Left lung (tissue), 4 donors: ENCODE measurements at regions not wholly inside any gene's neighbourhood (a gene's known extent, or its start where the extent isn't known, plus 50 kb on each side); places are given as distances from the start of the nearest gene placed in this dataset.

Experiments
- ATAC-seq: fragments of 200-7000 bp; cut with Tn5 transposase; one replicate; pipeline ENCODE4 v1.9.1; 2020; ENCODE audit warnings: moderate library complexity
- DNase-seq, 4 donors: peaks; one replicate each; pipeline ENCODE4 v3.0.0-alpha.2; 2013 to 2020
- H3K27ac ChIP-seq, 2 donors: fragments of 200-600 bp; sonication (generic) in 1 of 2; one replicate each; pipeline versions ENCODE4 v1.5.0 to v1.8.0; 2020 to 2021
- H3K27me3 ChIP-seq, 2 donors: fragments of 200-600 bp; sonication (generic) in 1 of 2; one replicate each; pipeline versions ENCODE4 v1.5.0 to v1.8.0; 2020 to 2021
- H3K36me3 ChIP-seq, 2 donors: fragments of 200-600 bp; sonication (generic) in 1 of 2; one replicate each; pipeline versions ENCODE4 v1.5.0 to v1.8.0; 2020 to 2021
- H3K4me1 ChIP-seq, 2 donors: fragments of 200-600 bp; one replicate each; pipeline ENCODE4 v1.8.0; 2021
- H3K4me3 ChIP-seq, 2 donors: fragments of 200-600 bp; sonication (generic) in 1 of 2; one replicate each; pipeline versions ENCODE4 v1.5.0 to v1.8.0; 2020 to 2021; ENCODE audit warnings: mild to moderate bottlenecking in 1 of 2
- H3K9me3 ChIP-seq, 2 donors: fragments of 200-600 bp; sonication (generic) in 1 of 2; one replicate each; pipeline versions ENCODE4 v1.5.0 to v1.8.0; 2020 to 2021
- CTCF ChIP-seq, 2 donors: fragments of 200-600 bp; sonication (generic) in 1 of 2; IDR thresholded peaks; one replicate each; pipeline versions ENCODE4 v1.5.0 to v1.8.0; 2021; ENCODE audit warnings: antibody characterized with exemption in 2 of 2
- intact Hi-C, 2 donors: fragments of 100-400 bp; cut with DNase I; formaldehyde crosslinking; loops; one replicate each; pipeline versions ENCODE4 v1.11.2 to v1.14.2; 2022
- donor health status: DM: no; HTN: yes; CAD: no.
- donor health status: DM: no; HTN: no; CAD: no.

DNA sequence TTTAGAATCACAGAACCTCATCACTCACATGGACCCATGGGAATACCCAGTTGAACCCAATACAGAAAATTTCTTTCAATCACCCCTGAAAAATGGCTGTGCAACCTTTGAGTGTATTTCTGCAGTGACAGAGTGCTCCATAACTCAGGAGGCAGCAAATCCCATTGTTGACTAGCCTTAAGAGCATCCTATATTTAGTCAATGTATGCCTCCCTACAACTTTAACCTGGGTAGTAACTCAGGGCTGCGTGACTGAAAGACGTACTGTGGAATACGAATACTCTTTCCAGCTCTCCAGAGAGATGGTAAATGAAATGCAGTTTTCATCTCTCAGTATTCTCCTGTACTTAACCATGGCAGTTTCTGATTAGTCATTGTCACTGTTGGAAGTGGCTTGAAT, 573.0 kb upstream of the POM121L12 start:
- no peaks in the 10 kb centered on the region for H3K4me1 ChIP-seq
- intact Hi-C loops = no loop called here
- no peaks in the 10 kb centered on the region for H3K9me3 ChIP-seq
- no peaks in the 10 kb centered on the region for H3K27me3 ChIP-seq
- DNase-seq (no peak), ATAC-seq (no peak)
- no peaks in the 10 kb centered on the region for H3K36me3 ChIP-seq
- TF ChIP-seq CTCF (IDR thresholded peaks at IDR 0.05) = no peak
- no peak overlapping the region for H3K4me3 ChIP-seq
- no peak overlapping the region for H3K27ac ChIP-seq

DNA sequence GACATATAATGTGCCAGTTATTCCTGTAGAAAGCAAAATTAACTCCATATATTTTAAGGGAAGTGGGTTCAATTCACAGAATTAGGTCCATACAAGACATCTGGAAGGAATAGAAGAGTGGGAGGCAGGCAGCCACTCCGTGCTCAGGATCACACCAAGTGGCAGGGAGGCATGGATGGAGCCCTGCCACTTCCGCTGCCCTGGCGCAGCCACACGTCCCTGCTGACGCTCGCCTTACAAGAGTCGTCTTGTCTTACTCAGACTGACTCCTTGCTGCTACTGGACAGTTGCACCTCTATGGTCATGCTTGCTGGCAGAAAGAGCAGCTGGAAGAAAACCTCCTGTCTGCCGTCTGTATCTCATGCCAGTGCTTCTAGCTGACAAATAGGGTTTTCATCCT, 579.9 kb upstream of the POM121L12 start:
- Histone ChIP-seq H3K4me3 (no peak overlapping the region), H3K36me3 (no peaks in the 10 kb centered on the region), H3K9me3 (peaks cover 0 to 20% of the 10 kb centered on the region in 2 donors), H3K27ac (no peak overlapping the region), H3K4me1 (no peaks in the 10 kb centered on the region), H3K27me3 (no peaks in the 10 kb centered on the region)
- intact Hi-C loops = no loop called here
- DNase-seq (no peak), ATAC-seq (no peak)
- TF ChIP-seq CTCF (IDR thresholded peaks at IDR 0.05) = no peak

DNA sequence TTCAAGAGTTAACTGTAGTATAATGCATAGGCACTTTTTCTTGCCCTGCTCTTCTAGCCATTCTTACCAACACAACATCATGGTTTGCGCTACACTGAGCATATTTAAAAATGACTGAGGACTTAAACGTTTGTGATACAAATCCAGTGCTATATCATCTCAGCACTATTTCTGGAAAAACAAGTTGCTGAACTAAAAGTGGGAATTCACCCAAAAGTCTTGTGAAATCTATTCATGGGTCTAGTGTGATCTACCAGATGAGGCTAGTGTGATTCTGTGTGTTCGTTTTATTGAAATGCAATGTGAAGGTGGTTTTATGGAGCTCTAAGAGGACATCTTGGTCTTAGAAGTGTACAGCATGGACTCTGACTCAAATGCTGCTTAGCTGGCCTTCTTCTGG, 584.6 kb upstream of the POM121L12 start:
- Histone ChIP-seq H3K27me3 (no peaks in the 10 kb centered on the region), H3K4me3 (no peak overlapping the region), H3K4me1 (no peaks in the 10 kb centered on the region), H3K36me3 (no peaks in the 10 kb centered on the region), H3K9me3 (peaks cover 0 to 29% of the 10 kb centered on the region in 2 donors), H3K27ac (no peak overlapping the region)
- no peak for TF ChIP-seq CTCF (IDR thresholded peaks at IDR 0.05)
- DNase-seq (no peak), ATAC-seq (no peak)
- intact Hi-C loops = no loop called here

DNA sequence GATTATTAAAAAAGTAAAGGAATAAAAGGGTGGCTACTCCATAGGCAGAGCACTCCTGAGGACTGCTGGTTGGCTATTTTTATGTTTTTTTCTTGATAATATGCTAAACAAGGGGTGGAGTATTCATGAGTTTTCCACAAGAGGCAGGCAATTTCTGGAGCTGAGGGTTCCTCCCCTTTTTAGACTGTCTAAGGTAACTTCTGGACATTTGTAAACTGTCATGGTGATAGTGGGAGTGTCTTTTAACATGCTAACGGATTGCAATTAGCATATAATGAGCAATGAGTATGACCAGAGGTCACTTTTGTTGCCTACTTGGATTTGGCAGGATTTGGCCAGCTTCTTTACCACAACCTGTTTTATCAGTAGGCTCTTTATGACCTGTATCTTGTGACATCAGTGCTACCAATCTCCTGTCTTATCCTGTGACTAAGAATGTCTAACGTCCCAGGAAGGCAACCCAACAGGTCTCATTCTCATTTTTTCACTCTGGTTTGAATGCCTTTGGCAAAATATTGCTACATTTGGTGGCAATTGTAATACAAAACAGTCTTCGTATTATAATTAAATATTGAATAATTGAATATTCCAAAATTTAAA, 587.8 kb upstream of the POM121L12 start:
- intact Hi-C loops = no loop called here
- DNase-seq = no peak
- ATAC-seq = no peak
- no peaks in the 10 kb centered on the region for H3K27me3 ChIP-seq
- H3K9me3 ChIP-seq = peaks cover 0 to 20% of the 10 kb centered on the region in 2 donors
- no peaks in the 10 kb centered on the region for H3K36me3 ChIP-seq
- no peak for TF ChIP-seq CTCF (IDR thresholded peaks at IDR 0.05)
- no peak overlapping the region for H3K4me3 ChIP-seq
- H3K4me1 ChIP-seq = no peaks in the 10 kb centered on the region
- no peak overlapping the region for H3K27ac ChIP-seq

- ATAC-seq (no peak), DNase-seq (no peak)
- no peaks in the 10 kb centered on the region for H3K36me3 ChIP-seq
- H3K27ac ChIP-seq = no peak overlapping the region
- H3K4me1 ChIP-seq = no peaks in the 10 kb centered on the region
- no peak overlapping the region for H3K4me3 ChIP-seq
- intact Hi-C loops = no loop called here
- TF ChIP-seq CTCF (IDR thresholded peaks at IDR 0.05) = no peak
- H3K27me3 ChIP-seq = no peaks in the 10 kb centered on the region
- peaks cover 0 to 6% of the 10 kb centered on the region in 2 donors for H3K9me3 ChIP-seq
Observed at GRCh38 chr7:52436278-52436677, 599.2 kb upstream of the POM121L12 start.
